ENCODE measurements at regions not wholly inside any gene's neighbourhood (a gene's known extent, or its start where the extent isn't known, plus 50 kb on each side); places are given as distances from the start of the nearest gene placed in this dataset.

DNA sequence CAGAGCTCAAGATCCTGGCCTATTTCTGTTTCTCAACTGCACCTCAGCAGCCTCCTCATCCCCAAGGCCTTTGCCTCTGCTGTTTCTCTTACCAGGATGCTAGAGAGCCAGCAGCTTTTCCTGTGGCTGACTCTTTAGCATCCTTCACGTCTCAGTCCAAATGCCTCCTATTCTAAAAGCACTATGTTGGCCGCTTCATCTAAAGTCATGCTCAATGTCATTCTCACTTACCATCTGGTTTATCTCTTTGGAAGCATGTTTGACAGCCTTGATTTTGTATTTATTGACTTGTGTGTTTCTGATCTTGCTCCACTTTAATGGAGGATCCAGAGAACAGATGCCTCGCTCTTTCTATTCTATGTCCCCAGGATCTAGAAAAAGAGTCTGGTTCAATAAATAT is 351.8 kb upstream of the CDH11 start:
- Histone ChIP-seq H3K9ac (no peak overlapping the region), H3K27me3 (ENCODE audit: insufficient read depth, low read depth) (no peaks in the 10 kb centered on the region), H2AFZ (ENCODE audit: low read depth) (no peak overlapping the region), H3K4me1 (ENCODE audit: low read depth, poor library complexity, severe bottlenecking) (no peaks in the 10 kb centered on the region), H4K20me1 (ENCODE audit: insufficient read depth) (no peaks in the 10 kb centered on the region), H3K27ac (no peak overlapping the region), H3K36me3 (ENCODE audit: insufficient read depth) (no peaks in the 10 kb centered on the region), H3K4me2 (no peak overlapping the region), H3K4me3 (IDR thresholded peaks at IDR 0.05; ENCODE audit: insufficient read depth, low read depth, low read length) (no peak overlapping the region), H3K79me2 (ENCODE audit: insufficient read depth, low read depth) (no peaks in the 10 kb centered on the region)
- TF ChIP-seq, protein P1, sequence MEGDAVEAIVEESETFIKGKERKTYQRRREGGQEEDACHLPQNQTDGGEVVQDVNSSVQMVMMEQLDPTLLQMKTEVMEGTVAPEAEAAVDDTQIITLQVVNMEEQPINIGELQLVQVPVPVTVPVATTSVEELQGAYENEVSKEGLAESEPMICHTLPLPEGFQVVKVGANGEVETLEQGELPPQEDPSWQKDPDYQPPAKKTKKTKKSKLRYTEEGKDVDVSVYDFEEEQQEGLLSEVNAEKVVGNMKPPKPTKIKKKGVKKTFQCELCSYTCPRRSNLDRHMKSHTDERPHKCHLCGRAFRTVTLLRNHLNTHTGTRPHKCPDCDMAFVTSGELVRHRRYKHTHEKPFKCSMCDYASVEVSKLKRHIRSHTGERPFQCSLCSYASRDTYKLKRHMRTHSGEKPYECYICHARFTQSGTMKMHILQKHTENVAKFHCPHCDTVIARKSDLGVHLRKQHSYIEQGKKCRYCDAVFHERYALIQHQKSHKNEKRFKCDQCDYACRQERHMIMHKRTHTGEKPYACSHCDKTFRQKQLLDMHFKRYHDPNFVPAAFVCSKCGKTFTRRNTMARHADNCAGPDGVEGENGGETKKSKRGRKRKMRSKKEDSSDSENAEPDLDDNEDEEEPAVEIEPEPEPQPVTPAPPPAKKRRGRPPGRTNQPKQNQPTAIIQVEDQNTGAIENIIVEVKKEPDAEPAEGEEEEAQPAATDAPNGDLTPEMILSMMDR (conservative IDR thresholded peaks at IDR 0.05; ENCODE audit: low read depth, low read length), result no peak

DNA sequence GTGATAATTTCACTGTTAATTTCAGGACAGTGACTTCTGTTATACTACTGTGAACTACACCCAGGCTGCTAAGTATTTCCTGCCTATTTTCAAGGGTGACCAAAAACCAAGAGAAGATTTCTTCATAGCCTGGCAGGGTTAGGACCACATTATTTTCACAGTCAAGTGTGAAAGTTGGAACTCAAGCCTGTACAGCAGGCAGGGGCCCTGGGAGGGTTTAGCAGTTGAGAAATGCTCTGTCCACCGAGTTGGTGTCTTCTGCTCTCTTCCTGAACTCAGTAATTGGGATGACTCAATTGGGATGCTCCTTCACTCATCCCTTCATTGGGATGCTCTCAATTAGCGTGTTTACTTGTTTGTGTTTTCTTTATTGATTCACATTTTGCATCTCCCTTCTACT is 347.3 kb upstream of the CDH11 start:
- H3K4me3 ChIP-seq (IDR thresholded peaks at IDR 0.05; ENCODE audit: insufficient read depth, low read depth, low read length), result no peak overlapping the region
- H3K4me1 ChIP-seq (ENCODE audit: low read depth, poor library complexity, severe bottlenecking), result no peaks in the 10 kb centered on the region
- no peak overlapping the region for H3K4me2 ChIP-seq
- H3K9ac ChIP-seq, result no peak overlapping the region
- TF ChIP-seq, protein P1 (conservative IDR thresholded peaks at IDR 0.05; ENCODE audit: low read depth, low read length), result no peak
- H2AFZ ChIP-seq (ENCODE audit: low read depth), result no peak overlapping the region
- H3K27ac ChIP-seq, result no peak overlapping the region
- H3K79me2 ChIP-seq (ENCODE audit: insufficient read depth, low read depth), result no peaks in the 10 kb centered on the region
- no peaks in the 10 kb centered on the region for H3K36me3 ChIP-seq (ENCODE audit: insufficient read depth)
- no peaks in the 10 kb centered on the region for H3K27me3 ChIP-seq (ENCODE audit: insufficient read depth, low read depth)
- no peaks in the 10 kb centered on the region for H4K20me1 ChIP-seq (ENCODE audit: insufficient read depth)

DNA sequence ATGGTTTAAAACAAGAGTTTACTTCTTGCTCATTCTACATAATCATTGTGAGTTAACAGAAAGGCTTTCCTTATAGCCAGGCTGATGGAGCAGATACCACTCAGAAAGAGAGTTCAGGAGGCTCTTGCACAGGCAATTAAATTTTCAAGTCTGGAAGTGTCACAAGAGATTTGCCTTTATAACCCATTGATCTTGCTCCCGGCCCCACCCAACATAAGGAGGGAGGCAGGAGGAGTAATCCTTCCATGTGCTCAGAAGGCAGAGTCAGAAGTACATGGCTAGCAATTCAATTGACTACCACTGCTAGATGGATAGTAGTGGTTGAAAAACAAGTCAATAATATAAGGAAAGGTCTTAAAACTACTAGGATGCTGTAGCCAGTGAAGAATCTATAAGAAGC is 346.3 kb upstream of the CDH11 start:
- H3K79me2 ChIP-seq (ENCODE audit: insufficient read depth, low read depth), result no peaks in the 10 kb centered on the region
- no peak overlapping the region for H3K27ac ChIP-seq
- H3K9ac ChIP-seq, result no peak overlapping the region
- TF ChIP-seq, protein P1 (conservative IDR thresholded peaks at IDR 0.05; ENCODE audit: low read depth, low read length), result no peak
- H4K20me1 ChIP-seq (ENCODE audit: insufficient read depth), result no peaks in the 10 kb centered on the region
- no peak overlapping the region for H3K4me2 ChIP-seq
- H3K36me3 ChIP-seq (ENCODE audit: insufficient read depth), result no peaks in the 10 kb centered on the region
- no peaks in the 10 kb centered on the region for H3K27me3 ChIP-seq (ENCODE audit: insufficient read depth, low read depth)
- no peaks in the 10 kb centered on the region for H3K4me1 ChIP-seq (ENCODE audit: low read depth, poor library complexity, severe bottlenecking)
- no peak overlapping the region for H2AFZ ChIP-seq (ENCODE audit: low read depth)
- H3K4me3 ChIP-seq (IDR thresholded peaks at IDR 0.05; ENCODE audit: insufficient read depth, low read depth, low read length), result no peak overlapping the region

DNA sequence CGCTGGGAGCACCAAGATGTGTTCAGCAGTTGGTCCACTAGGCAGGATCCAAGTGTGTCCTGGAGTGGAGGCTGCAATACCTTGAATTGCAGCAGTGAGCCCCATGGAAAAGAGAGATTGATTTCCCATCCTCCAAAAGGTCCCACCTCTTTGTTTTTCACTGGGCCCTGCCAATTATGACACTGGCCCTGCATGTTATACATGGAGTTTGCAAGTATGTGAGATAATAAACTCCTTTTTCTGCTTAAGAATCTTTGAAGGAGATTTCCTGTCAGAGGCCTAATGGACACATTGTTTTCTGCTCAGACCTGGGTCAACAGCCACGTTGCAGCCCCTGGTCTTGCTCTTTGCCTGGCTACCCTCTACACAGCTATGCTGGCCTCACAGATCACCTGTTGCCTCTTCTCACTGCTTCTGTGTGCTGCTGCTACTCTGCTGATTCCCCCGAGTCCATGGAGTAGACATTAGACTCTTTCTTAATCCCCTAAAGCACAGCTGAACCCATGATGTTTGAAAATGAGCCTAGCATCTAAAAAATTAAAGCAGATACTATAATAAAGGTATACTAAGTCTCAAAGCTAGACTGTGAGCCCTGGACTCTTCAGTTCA is 341.9 kb upstream of the CDH11 start:
- H3K9ac ChIP-seq, result no peak overlapping the region
- H2AFZ ChIP-seq (ENCODE audit: low read depth), result no peak overlapping the region
- TF ChIP-seq, protein P1 (conservative IDR thresholded peaks at IDR 0.05; ENCODE audit: low read depth, low read length), result no peak
- H4K20me1 ChIP-seq (ENCODE audit: insufficient read depth), result no peaks in the 10 kb centered on the region
- no peaks in the 10 kb centered on the region for H3K79me2 ChIP-seq (ENCODE audit: insufficient read depth, low read depth)
- no peak overlapping the region for H3K4me3 ChIP-seq (IDR thresholded peaks at IDR 0.05; ENCODE audit: insufficient read depth, low read depth, low read length)
- H3K36me3 ChIP-seq (ENCODE audit: insufficient read depth), result no peaks in the 10 kb centered on the region
- H3K4me1 ChIP-seq (ENCODE audit: low read depth, poor library complexity, severe bottlenecking), result no peaks in the 10 kb centered on the region
- H3K27me3 ChIP-seq (ENCODE audit: insufficient read depth, low read depth), result no peaks in the 10 kb centered on the region
- no peak overlapping the region for H3K27ac ChIP-seq
- no peak overlapping the region for H3K4me2 ChIP-seq
